K562 (cell line): ENCODE measurements at regions not wholly inside any gene's neighbourhood (a gene's known extent, or its start where the extent isn't known, plus 50 kb on each side); places are given as distances from the start of the nearest gene placed in this dataset.

ENCODE experiments used
- ATAC-seq: fragments of 200-7000 bp; cut with Tn5 transposase; 3 replicates; pipeline ENCODE4 v1.9.1; 2020; ENCODE audit warnings: moderate library complexity
- BruUV-seq: library from RNA; stranded (reverse); fragments of 400-500 nt; replicated peaks from 2 replicates; lab custom pipeline; 2021; lab: Mats Ljungman, UMichigan
- CTCF ChIA-PET: fragments of 300-600 bp; formaldehyde crosslinking; extraction: SDS; loops from one replicate; lab custom pipeline; 2021; ENCODE audit warnings: low intra/inter-chr PET ratio; lab: Yijun Ruan, JAX
- POLR2A ChIA-PET: fragments of 300-600, 350-650 bp; sonication (Branson Sonifier 250); formaldehyde crosslinking; extraction: SDS; loops from one replicate; lab custom pipeline; 2021; ENCODE audit warnings: antibody characterized with exemption, inconsistent platforms; lab: Yijun Ruan, JAX
- DNase-seq, 4 experiments: peaks; one replicate each; pipeline versions ENCODE4 v3.0.0 to v3.0.0-alpha.2; 2011 to 2018; ENCODE audit warnings: low spot score in 3 of 4, mixed read lengths in 3 of 4; ENCODE audit errors: extremely low read depth in 1 of 4
- FAIRE-seq: peaks from 2 replicates; lab custom pipeline; 2011; peaks lifted over from hg19 to GRCh38; lab: Jason Lieb, UNC
- H2AFZ ChIP-seq: 2 replicates; pipeline ENCODE4 v1.6.0; 2011; ENCODE audit warnings: low read depth, low read length, control low read depth, inconsistent platforms
- H3K27ac ChIP-seq: fragments of 200-600 bp; 3 replicates; pipeline ENCODE4 v1.8.0; 2011; ENCODE audit warnings: low read depth, mild to moderate bottlenecking, control low read depth, inconsistent platforms, low read length, moderate library complexity, mixed read lengths; ENCODE audit errors: extremely low read depth
- H3K27me3 ChIP-seq, 2 experiments: fragments of 300-600 bp in 1 of 2; 2 replicates in 1 of 2; 3 replicates in 1 of 2; pipeline versions ENCODE4 v1.6.0 to v1.8.0; 2011; ENCODE audit warnings: inconsistent platforms in 2 of 2, low read length in 2 of 2, mild to moderate bottlenecking in 1 of 2, mixed read lengths in 1 of 2, moderate library complexity in 1 of 2; ENCODE audit not compliant: control insufficient read depth in 2 of 2, insufficient read depth in 2 of 2
- H3K36me3 ChIP-seq: fragments of 300-600 bp; 3 replicates; pipeline ENCODE4 v1.8.0; 2011; ENCODE audit warnings: mild to moderate bottlenecking, low read length, inconsistent platforms; ENCODE audit not compliant: control insufficient read depth, insufficient read depth
- H3K4me1 ChIP-seq, 2 experiments: fragments of 200-600 bp in 1 of 2; replicated peaks in 1 of 2; 2 replicates in 1 of 2; 3 replicates in 1 of 2; pipeline versions ENCODE4 v1.5.1 to v1.8.0; 2011; ENCODE audit warnings: inconsistent platforms in 2 of 2, low read length in 2 of 2, mild to moderate bottlenecking in 1 of 2, mixed read lengths in 1 of 2, moderate library complexity in 1 of 2; ENCODE audit not compliant: control insufficient read depth in 2 of 2, insufficient read depth in 2 of 2
- H3K4me2 ChIP-seq: 2 replicates; pipeline ENCODE4 v1.6.1; 2011; ENCODE audit warnings: low read length, control low read depth, inconsistent platforms, mixed read lengths; ENCODE audit not compliant: insufficient read depth
- H3K4me3 ChIP-seq: fragments of 200-600 bp; sonication (generic), shearing (Covaris generic); 2 replicates; pipeline ENCODE4 v1.5.1; 2016; ENCODE audit warnings: control low read depth, inconsistent platforms
- H3K79me2 ChIP-seq: fragments of 200-600 bp; 3 replicates; pipeline ENCODE4 v1.8.0; 2011; ENCODE audit warnings: low read length, inconsistent platforms; ENCODE audit not compliant: control insufficient read depth, insufficient read depth
- H3K9ac ChIP-seq, 2 experiments: 2 replicates each; pipeline versions ENCODE4 v1.6.0 to v1.6.1; 2011; ENCODE audit warnings: low read depth in 2 of 2, low read length in 2 of 2, control low read depth in 1 of 2, inconsistent platforms in 1 of 2, mild to moderate bottlenecking in 1 of 2, mixed read lengths in 1 of 2; ENCODE audit not compliant: insufficient read depth in 1 of 2
- H3K9me1 ChIP-seq: one replicate; pipeline ENCODE4 v1.6.0; 2011; ENCODE audit warnings: inconsistent platforms, mild to moderate bottlenecking, low read length, moderate library complexity; ENCODE audit not compliant: control insufficient read depth, insufficient read depth
- H3K9me3 ChIP-seq: replicated peaks from 2 replicates; pipeline ENCODE4 v1.5.1; 2011; ENCODE audit warnings: low read depth, low read length, inconsistent platforms; ENCODE audit not compliant: control insufficient read depth, insufficient read depth
- H4K20me1 ChIP-seq: replicated peaks from 2 replicates; pipeline ENCODE4 v1.6.1; 2011; ENCODE audit warnings: low read length, inconsistent platforms, mixed read lengths; ENCODE audit not compliant: control insufficient read depth, insufficient read depth
- BRD9 ChIP-seq: fragments of 450-650 bp; IDR thresholded peaks from 2 replicates; pipeline ENCODE4 v1.6.1; 2018; ENCODE audit warnings: low read depth; ENCODE audit not compliant: partially characterized antibody
- BRF1 ChIP-seq: IDR thresholded peaks from 3 replicates; pipeline ENCODE4 v1.6.1; 2011; ENCODE audit warnings: borderline replicate concordance, mild to moderate bottlenecking; ENCODE audit not compliant: insufficient read length; ENCODE audit errors: extremely low read depth
- ELF4 ChIP-seq: fragments of 450-650 bp; formaldehyde crosslinking; IDR thresholded peaks from 2 replicates; pipeline ENCODE4 v1.4.0; 2022; ENCODE audit warnings: missing genetic modification characterization
- NFE2L1 ChIP-seq: fragments of 450-650 bp; IDR thresholded peaks from 2 replicates; pipeline ENCODE4 v1.6.1; 2016; ENCODE audit warnings: missing genetic modification characterization, low read depth, mild to moderate bottlenecking, missing compliant biosample characterization, moderate library complexity, borderline replicate concordance
- NFXL1 ChIP-seq: fragments of 450-650 bp; formaldehyde crosslinking; IDR thresholded peaks from 2 replicates; pipeline ENCODE4 v1.4.0; 2021; ENCODE audit warnings: mild to moderate bottlenecking
- NR4A1 ChIP-seq, 2 experiments: fragments of 250-450 bp in 1 of 2; fragments of 450-650 bp in 1 of 2; sonication (Bioruptor Pico) in 1 of 2; IDR thresholded peaks; 2 replicates each; pipeline versions ENCODE4 v1.4.0 to v1.6.1; 2016 to 2020; ENCODE audit warnings: mild to moderate bottlenecking in 2 of 2, missing compliant biosample characterization in 1 of 2, missing genetic modification characterization in 1 of 2, moderate library complexity in 1 of 2
- WGBS: fragments of 100-300 bp; shearing (Covaris generic); methylation state at CpG from one replicate; pipeline ENCODE4 v1.1.6; 2016; ENCODE audit warnings: low coverage, mixed read lengths; ENCODE audit not compliant: insufficient coverage; ENCODE audit errors: missing lambda C conversion rate; 5-methylcytosine and 5-hydroxymethylcytosine counted together
- in situ Hi-C: fragments of 300-500 bp; cut with MboI; formaldehyde crosslinking; loops from 4 replicates; pipeline ENCODE4 v1.15.0; 2018; ENCODE audit warnings: inconsistent platforms, mixed read lengths
- intact Hi-C: fragments of 100-400 bp; cut with micrococcal nuclease; formaldehyde crosslinking; loops from 2 replicates; pipeline ENCODE4 v1.14.2; 2022
- TF ChIP-seq, protein P1 (sequence below): fragments of 250-450 bp; sonication (Bioruptor Pico); IDR thresholded peaks from 2 replicates; pipeline ENCODE4 v1.4.0; 2020
- TF ChIP-seq, protein P2 (sequence below): sonication (generic); formaldehyde crosslinking; IDR thresholded peaks from 2 replicates; pipeline ENCODE4 v1.8.1; 2023; ENCODE audit warnings: mild to moderate bottlenecking, missing genetic modification reagents
- TF ChIP-seq, protein P3 (sequence below): fragments of 450-650 bp; IDR thresholded peaks from 2 replicates; pipeline ENCODE4 v1.6.1; 2016; ENCODE audit warnings: low read depth
- TF ChIP-seq, protein P4 (sequence below): sonication (generic); formaldehyde crosslinking; IDR thresholded peaks from 2 replicates; pipeline ENCODE4 v1.8.1; 2023; ENCODE audit warnings: mild to moderate bottlenecking, missing genetic modification reagents

DNA sequence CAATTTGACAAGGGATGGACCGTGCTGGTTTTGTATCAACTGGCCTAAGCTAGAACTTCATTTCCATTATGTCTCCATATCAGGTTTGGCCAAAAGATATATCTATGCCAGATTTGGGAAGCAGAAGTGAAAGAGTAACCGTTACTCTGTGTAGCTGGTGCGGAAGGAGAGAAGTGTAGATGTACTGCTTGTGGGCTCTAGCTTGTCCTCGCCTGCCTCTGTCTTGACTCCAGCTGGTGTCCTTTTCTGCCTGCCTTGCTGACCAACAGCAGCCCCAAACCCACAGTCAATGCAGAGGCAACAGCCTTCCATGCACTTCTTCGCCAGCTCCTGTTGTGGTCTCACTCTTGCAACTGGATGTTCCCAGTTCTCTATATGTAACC lies 128.5 kb downstream of the KIF20B start:
- CTCF ChIA-PET = no interaction called here
- POLR2A ChIA-PET = no interaction called here
- TF ChIP-seq NFE2L1 (tag) = no peak
- TF ChIP-seq, protein P1, sequence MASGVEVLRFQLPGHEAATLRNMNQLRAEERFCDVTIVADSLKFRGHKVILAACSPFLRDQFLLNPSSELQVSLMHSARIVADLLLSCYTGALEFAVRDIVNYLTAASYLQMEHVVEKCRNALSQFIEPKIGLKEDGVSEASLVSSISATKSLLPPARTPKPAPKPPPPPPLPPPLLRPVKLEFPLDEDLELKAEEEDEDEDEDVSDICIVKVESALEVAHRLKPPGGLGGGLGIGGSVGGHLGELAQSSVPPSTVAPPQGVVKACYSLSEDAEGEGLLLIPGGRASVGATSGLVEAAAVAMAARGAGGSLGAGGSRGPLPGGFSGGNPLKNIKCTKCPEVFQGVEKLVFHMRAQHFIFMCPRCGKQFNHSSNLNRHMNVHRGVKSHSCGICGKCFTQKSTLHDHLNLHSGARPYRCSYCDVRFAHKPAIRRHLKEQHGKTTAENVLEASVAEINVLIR = no peak
- TF ChIP-seq, protein P2, sequence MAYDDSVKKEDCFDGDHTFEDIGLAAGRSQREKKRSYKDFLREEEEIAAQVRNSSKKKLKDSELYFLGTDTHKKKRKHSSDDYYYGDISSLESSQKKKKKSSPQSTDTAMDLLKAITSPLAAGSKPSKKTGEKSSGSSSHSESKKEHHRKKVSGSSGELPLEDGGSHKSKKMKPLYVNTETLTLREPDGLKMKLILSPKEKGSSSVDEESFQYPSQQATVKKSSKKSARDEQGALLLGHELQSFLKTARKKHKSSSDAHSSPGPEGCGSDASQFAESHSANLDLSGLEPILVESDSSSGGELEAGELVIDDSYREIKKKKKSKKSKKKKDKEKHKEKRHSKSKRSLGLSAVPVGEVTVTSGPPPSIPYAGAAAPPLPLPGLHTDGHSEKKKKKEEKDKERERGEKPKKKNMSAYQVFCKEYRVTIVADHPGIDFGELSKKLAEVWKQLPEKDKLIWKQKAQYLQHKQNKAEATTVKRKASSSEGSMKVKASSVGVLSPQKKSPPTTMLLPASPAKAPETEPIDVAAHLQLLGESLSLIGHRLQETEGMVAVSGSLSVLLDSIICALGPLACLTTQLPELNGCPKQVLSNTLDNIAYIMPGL (CRISPR knock-in tag) = no peak
- TF ChIP-seq BRD9 = no peak
- TF ChIP-seq NR4A1 (CRISPR knock-in tag; IDR thresholded peaks at IDR 0.05) = no peak
- TF ChIP-seq NR4A1 (tag; IDR thresholded peaks at IDR 0.05) = no peak
- no peak for TF ChIP-seq BRF1
- TF ChIP-seq ELF4 (CRISPR knock-in tag) = no peak
- no peak for TF ChIP-seq NFXL1 (CRISPR knock-in tag)
- TF ChIP-seq, protein P3, sequence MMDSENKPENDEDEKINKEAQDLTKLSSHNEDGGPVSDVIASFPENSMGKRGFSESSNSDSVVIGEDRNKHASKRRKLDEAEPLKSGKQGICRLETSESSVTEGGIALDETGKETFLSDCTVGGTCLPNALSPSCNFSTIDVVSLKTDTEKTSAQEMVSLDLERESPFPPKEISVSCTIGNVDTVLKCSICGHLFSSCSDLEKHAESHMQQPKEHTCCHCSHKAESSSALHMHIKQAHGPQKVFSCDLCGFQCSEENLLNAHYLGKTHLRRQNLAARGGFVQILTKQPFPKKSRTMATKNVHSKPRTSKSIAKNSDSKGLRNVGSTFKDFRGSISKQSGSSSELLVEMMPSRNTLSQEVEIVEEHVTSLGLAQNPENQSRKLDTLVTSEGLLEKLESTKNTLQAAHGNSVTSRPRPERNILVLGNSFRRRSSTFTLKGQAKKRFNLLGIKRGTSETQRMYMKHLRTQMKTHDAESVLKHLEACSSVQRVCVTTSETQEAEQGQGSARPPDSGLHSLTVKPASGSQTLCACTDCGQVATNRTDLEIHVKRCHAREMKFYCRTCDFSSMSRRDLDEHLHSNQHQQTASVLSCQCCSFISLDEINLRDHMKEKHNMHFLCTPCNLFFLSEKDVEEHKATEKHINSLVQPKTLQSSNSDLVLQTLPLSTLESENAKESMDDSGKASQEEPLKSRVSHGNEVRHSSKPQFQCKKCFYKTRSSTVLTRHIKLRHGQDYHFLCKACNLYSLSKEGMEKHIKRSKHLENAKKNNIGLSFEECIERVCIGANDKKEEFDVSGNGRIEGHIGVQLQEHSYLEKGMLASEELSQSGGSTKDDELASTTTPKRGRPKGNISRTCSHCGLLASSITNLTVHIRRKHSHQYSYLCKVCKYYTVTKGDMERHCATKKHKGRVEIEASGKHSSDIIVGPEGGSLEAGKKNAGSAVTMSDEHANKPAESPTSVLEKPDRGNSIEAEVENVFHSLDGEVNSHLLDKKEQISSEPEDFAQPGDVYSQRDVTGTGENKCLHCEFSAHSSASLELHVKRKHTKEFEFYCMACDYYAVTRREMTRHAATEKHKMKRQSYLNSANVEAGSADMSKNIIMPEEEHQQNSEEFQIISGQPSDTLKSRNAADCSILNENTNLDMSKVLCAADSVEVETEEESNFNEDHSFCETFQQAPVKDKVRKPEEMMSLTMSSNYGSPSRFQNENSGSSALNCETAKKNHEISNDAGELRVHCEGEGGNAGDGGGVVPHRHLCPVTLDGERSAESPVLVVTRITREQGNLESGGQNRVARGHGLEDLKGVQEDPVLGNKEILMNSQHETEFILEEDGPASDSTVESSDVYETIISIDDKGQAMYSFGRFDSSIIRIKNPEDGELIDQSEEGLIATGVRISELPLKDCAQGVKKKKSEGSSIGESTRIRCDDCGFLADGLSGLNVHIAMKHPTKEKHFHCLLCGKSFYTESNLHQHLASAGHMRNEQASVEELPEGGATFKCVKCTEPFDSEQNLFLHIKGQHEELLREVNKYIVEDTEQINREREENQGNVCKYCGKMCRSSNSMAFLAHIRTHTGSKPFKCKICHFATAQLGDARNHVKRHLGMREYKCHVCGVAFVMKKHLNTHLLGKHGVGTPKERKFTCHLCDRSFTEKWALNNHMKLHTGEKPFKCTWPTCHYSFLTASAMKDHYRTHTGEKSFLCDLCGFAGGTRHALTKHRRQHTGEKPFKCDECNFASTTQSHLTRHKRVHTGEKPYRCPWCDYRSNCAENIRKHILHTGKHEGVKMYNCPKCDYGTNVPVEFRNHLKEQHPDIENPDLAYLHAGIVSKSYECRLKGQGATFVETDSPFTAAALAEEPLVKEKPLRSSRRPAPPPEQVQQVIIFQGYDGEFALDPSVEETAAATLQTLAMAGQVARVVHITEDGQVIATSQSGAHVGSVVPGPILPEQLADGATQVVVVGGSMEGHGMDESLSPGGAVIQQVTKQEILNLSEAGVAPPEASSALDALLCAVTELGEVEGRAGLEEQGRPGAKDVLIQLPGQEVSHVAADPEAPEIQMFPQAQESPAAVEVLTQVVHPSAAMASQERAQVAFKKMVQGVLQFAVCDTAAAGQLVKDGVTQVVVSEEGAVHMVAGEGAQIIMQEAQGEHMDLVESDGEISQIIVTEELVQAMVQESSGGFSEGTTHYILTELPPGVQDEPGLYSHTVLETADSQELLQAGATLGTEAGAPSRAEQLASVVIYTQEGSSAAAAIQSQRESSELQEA = no peak
- TF ChIP-seq, protein P4, sequence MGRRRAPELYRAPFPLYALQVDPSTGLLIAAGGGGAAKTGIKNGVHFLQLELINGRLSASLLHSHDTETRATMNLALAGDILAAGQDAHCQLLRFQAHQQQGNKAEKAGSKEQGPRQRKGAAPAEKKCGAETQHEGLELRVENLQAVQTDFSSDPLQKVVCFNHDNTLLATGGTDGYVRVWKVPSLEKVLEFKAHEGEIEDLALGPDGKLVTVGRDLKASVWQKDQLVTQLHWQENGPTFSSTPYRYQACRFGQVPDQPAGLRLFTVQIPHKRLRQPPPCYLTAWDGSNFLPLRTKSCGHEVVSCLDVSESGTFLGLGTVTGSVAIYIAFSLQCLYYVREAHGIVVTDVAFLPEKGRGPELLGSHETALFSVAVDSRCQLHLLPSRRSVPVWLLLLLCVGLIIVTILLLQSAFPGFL (CRISPR knock-in tag) = no peak

More for the DNA sequence above, 128.5 kb downstream of the KIF20B start:
- Histone ChIP-seq H3K9me3 (no peaks in the 10 kb centered on the region), H3K27me3 (no peaks in the 10 kb centered on the region), H3K4me1 (no peaks in the 10 kb centered on the region; a peak in 2 of 5 replicates), H4K20me1 (no peaks in the 10 kb centered on the region), H3K9ac (no peak overlapping the region), H3K27ac (peak overlapping the region; percentile 46; the same call in 1 of the 3 replicates), H3K4me3 (no peak overlapping the region), H3K36me3 (no peaks in the 10 kb centered on the region), H2AFZ (peak overlapping the region; percentile 64), H3K79me2 (no peaks in the 10 kb centered on the region), H3K9me1 (no peaks in the 10 kb centered on the region), H3K4me2 (peak overlapping the region; percentile 39)
- in situ Hi-C loops (no loop called here), intact Hi-C loops (no loop called here)
- WGBS = 10% methylated on average over 5 of the region's 5 CpGs
- DNase-seq (no peak), ATAC-seq (peak; percentile 69), FAIRE-seq (no peak)
- BruUV-seq = no TSS peak
